Mucosa of rectum (tissue), 2 donors: ENCODE measurements at regions not wholly inside any gene's neighbourhood (a gene's known extent, or its start where the extent isn't known, plus 50 kb on each side); places are given as distances from the start of the nearest gene placed in this dataset.

Source experiments
- H3K27ac ChIP-seq, 2 donors: one replicate each; pipeline ENCODE4 v1.7.0; 2013; ENCODE audit warnings: inconsistent platforms in 2 of 2, low read depth in 2 of 2, low read length in 2 of 2
- H3K27me3 ChIP-seq, 2 donors: one replicate each; pipeline ENCODE4 v1.7.0; 2013; ENCODE audit warnings: low read length in 2 of 2; ENCODE audit not compliant: control insufficient read depth in 2 of 2, insufficient read depth in 2 of 2
- H3K36me3 ChIP-seq, 2 donors: one replicate each; pipeline ENCODE4 v1.7.0; 2013; ENCODE audit warnings: low read length in 2 of 2; ENCODE audit not compliant: control insufficient read depth in 2 of 2, insufficient read depth in 2 of 2
- H3K4me1 ChIP-seq, 2 donors: one replicate each; pipeline ENCODE4 v1.7.0; 2013; ENCODE audit warnings: low read length in 2 of 2, mild to moderate bottlenecking in 1 of 2; ENCODE audit not compliant: control insufficient read depth in 2 of 2, insufficient read depth in 2 of 2
- H3K4me3 ChIP-seq, 2 donors: one replicate each; pipeline ENCODE4 v1.7.0; 2013; ENCODE audit warnings: low read length in 2 of 2
- H3K9ac ChIP-seq, 2 donors: one replicate each; pipeline ENCODE4 v1.7.0; 2013; ENCODE audit warnings: low read length in 2 of 2, low read depth in 1 of 2, mild to moderate bottlenecking in 1 of 2
- H3K9me3 ChIP-seq, 2 donors: one replicate each; pipeline ENCODE4 v1.7.0; 2013; ENCODE audit warnings: low read length in 2 of 2; ENCODE audit not compliant: control insufficient read depth in 2 of 2
- donor health status: healthy.
- donor health status: Normal muscosa, but diverticular disease.

DNA sequence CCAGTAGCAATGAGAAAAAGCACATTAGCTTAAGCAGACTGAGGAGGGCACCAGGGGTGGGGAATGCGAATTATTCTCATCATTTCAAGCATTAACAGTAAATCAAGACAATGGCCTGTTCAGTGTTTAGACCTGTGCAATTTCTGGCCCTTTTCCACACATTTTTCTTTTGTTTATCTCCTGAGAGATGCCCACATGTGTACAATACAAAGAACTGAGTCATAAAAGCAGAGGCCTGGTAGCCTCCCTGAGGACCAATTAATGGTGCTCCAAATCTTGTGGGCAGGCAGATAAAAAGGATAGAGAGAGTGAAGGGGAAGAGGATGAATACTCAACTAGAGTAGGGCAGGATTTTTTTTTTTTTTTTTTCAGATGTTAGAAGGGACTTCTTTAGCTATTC lies 480.8 kb downstream of the RERGL start:
- no peak overlapping the region for H3K4me3 ChIP-seq
- no peak overlapping the region for H3K27ac ChIP-seq
- no peak overlapping the region for H3K9ac ChIP-seq
- no peaks in the 10 kb centered on the region for H3K36me3 ChIP-seq
- H3K9me3 ChIP-seq: no peaks in the 10 kb centered on the region
- H3K27me3 ChIP-seq: no peaks in the 10 kb centered on the region
- no peaks in the 10 kb centered on the region for H3K4me1 ChIP-seq

- no peak overlapping the region for H3K27ac ChIP-seq
- no peak overlapping the region for H3K4me3 ChIP-seq
- no peak overlapping the region for H3K9ac ChIP-seq
- no peaks in the 10 kb centered on the region for H3K9me3 ChIP-seq
- H3K4me1 ChIP-seq: no peaks in the 10 kb centered on the region
- H3K27me3 ChIP-seq: no peaks in the 10 kb centered on the region
- H3K36me3 ChIP-seq: no peaks in the 10 kb centered on the region
Measured at GRCh38 chr12:17595111-17595510, 494.9 kb downstream of the RERGL start.

DNA sequence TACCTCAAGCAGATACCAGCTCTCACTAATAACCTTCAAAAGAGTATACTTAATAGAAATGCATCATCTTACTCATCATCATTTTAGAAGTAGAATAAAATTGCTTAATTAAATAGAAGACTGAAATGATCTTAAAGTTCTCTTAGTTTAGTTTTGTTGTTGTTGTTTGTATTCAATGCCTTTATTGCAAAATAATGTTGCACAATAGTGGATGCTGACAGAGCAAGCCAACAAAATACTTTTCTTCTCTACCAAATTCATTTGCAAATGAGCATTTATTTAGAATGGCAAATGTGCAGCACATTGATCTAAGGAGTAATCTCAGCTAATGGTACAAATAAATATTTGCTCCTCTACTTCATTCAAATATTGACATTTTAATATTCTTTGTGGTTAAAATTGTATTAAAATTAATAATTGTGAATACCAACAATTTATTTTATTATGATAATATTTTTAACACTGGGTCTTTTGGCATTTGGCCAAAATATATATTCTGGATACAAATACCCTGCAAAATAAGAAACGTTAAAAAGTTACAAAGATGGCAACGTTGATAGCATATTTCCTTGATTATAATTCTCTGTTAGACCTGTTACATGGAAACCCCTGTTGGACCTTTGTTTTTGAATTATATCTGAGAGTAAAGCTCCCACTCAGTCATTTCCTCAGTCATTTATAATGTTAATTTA lies 496.1 kb downstream of the RERGL start:
- H3K27ac ChIP-seq: no peak overlapping the region
- no peaks in the 10 kb centered on the region for H3K9me3 ChIP-seq
- H3K36me3 ChIP-seq: no peaks in the 10 kb centered on the region
- H3K27me3 ChIP-seq: no peaks in the 10 kb centered on the region
- H3K4me1 ChIP-seq: no peaks in the 10 kb centered on the region
- H3K4me3 ChIP-seq: no peak overlapping the region
- H3K9ac ChIP-seq: no peak overlapping the region

DNA sequence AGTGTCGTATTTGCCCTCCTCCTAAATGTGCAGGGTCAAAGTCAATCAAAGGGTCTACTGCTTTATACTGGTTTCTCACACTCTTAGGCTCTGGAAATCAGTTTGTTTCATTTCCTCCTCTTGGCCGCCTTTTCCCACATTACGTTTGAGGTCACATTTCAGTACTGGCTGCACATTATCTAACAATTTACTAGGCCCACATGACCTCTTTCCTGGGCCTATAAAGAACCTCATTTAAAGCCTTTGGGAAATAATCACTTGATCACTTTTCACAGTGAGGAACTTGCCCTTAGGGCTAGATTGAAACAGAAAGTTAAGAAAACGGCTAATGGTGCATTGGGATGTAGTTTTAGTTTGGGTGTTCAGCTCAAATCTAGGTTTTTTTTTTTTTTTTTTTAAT lies 497.5 kb downstream of the RERGL start:
- no peaks in the 10 kb centered on the region for H3K4me1 ChIP-seq
- H3K27ac ChIP-seq: no peak overlapping the region
- no peaks in the 10 kb centered on the region for H3K27me3 ChIP-seq
- no peak overlapping the region for H3K4me3 ChIP-seq
- H3K9me3 ChIP-seq: no peaks in the 10 kb centered on the region
- H3K9ac ChIP-seq: no peak overlapping the region
- no peaks in the 10 kb centered on the region for H3K36me3 ChIP-seq

DNA sequence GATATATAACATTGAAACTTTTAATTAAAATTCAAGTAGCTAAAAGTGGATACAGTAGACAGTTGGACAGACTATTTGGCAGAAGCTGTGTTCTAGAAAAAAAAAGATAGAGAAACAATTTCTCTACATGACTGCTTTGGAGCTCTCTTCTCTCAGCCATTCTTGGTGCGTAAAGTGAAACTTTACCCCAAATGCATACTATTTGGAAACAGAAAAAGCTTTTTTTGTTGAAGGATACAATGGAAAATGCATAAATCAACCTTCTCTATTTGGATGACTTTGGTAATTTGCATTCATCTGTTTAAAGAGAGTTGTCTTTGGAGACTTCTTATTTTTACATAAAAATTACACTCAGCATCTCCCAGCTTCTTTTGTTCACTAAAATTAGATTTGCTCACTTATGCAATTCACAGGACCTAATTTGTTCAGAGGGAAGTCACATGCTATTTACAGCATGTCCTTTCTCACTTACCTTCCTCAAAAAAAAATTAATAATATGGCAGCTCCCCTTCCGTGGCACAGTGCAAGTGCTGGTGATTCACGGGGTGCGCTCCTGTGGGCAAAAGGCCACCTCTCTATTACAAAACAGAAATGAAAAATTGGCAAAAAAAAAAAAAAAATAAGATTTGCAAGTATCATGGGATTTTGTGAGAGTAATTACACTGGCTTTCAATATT lies 498.9 kb downstream of the RERGL start:
- Histone ChIP-seq H3K9ac (no peak overlapping the region), H3K9me3 (no peaks in the 10 kb centered on the region), H3K4me3 (no peak overlapping the region), H3K27ac (no peak overlapping the region), H3K36me3 (no peaks in the 10 kb centered on the region), H3K4me1 (no peaks in the 10 kb centered on the region), H3K27me3 (no peaks in the 10 kb centered on the region)

DNA sequence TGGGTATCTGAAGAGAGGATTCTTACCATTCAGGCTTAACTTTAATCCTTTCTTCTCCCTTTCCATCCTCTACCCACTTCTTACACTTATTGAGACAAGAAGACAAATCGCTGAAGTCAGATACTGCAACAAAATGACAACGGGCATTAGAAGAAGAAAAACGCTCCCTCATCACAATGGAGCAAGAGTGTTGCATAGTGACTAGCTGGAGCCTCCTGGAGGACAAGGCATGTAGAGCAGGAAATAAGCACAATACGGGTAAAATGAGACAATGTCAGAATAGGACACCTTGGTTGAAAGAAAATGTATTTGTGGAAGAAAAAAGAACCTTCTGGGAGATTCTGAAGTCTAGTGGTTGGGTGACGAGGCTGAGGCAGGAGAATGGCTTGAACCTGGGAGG lies 501.0 kb downstream of the RERGL start:
- Histone ChIP-seq H3K4me3 (no peak overlapping the region), H3K36me3 (no peaks in the 10 kb centered on the region), H3K9ac (no peak overlapping the region), H3K4me1 (no peaks in the 10 kb centered on the region), H3K9me3 (no peaks in the 10 kb centered on the region), H3K27me3 (no peaks in the 10 kb centered on the region), H3K27ac (no peak overlapping the region)

GRCh38 chr12:17579205-17580026 lies 510.6 kb downstream of the RERGL start:
- H3K27ac ChIP-seq: no peak overlapping the region
- H3K4me3 ChIP-seq: no peak overlapping the region
- H3K9me3 ChIP-seq: no peaks in the 10 kb centered on the region
- no peaks in the 10 kb centered on the region for H3K4me1 ChIP-seq
- H3K9ac ChIP-seq: no peak overlapping the region
- no peaks in the 10 kb centered on the region for H3K27me3 ChIP-seq
- H3K36me3 ChIP-seq: no peaks in the 10 kb centered on the region

DNA sequence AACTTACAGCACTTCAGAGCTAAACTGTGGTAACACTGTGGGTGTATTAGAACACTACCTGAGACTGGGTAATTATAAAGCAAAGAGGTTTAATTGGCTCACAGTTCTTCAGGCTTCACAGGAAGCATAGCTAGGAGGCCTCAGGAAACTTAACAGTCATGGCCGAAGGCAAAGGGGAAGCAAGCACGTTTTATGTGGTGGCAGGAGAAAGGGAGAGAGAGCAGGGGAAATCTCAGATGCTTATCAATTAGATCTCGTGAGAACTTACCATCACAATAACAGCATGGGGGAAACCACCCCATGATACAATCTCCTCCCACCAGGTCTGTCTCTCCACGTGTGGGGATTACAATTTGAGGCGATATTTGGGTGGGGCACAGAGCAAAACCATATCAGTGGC lies 512.6 kb downstream of the RERGL start:
- no peaks in the 10 kb centered on the region for H3K27me3 ChIP-seq

GRCh38 chr12:17572250-17572649 lies 517.7 kb downstream of the RERGL start:
- H3K36me3 ChIP-seq: no peaks in the 10 kb centered on the region
- H3K9ac ChIP-seq: no peak overlapping the region
- H3K9me3 ChIP-seq: peaks cover 0 to 2% of the 10 kb centered on the region in 2 donors
- H3K27ac ChIP-seq: no peak overlapping the region
- H3K4me1 ChIP-seq: no peaks in the 10 kb centered on the region
- no peak overlapping the region for H3K4me3 ChIP-seq
- no peaks in the 10 kb centered on the region for H3K27me3 ChIP-seq

More for the DNA sequence above, 512.6 kb downstream of the RERGL start:
- Histone ChIP-seq H3K9me3 (no peaks in the 10 kb centered on the region), H3K27ac (no peak overlapping the region), H3K36me3 (no peaks in the 10 kb centered on the region), H3K9ac (no peak overlapping the region), H3K4me3 (no peak overlapping the region), H3K4me1 (no peaks in the 10 kb centered on the region)

DNA sequence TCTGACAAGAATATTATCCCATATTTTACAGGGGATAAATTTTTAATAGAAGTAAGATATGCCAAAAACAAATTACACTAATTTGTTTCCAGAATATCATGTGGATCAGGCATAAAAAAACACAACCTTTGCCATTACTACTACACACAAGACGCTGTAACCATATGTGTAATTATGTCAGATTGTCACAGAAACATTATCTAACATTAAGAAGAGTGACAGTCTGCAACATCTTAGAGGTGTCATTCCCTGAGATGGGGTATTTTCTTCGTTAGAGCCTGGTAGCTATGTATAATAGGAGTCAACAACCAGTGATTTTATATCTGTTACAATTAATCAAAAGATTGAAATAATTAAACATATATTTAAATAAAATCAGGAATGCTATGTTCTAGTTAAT lies 518.9 kb downstream of the RERGL start:
- Histone ChIP-seq H3K4me1 (no peaks in the 10 kb centered on the region), H3K9me3 (peaks cover 0 to 2% of the 10 kb centered on the region in 2 donors), H3K27ac (no peak overlapping the region), H3K36me3 (no peaks in the 10 kb centered on the region), H3K4me3 (no peak overlapping the region), H3K27me3 (no peaks in the 10 kb centered on the region), H3K9ac (no peak overlapping the region)
